HG03378 (cell line): ENCODE measurements at regions not wholly inside any gene's neighbourhood (a gene's known extent, or its start where the extent isn't known, plus 50 kb on each side); places are given as distances from the start of the nearest gene placed in this dataset.
"Not testable (repeated sequence)": the region's sequence is repeated elsewhere in the genome, so short reads cannot be mapped to it uniquely, and the experiment has no call there.

Source experiments
- ATAC-seq: cut with Tn5 transposase; IDR thresholded peaks from one replicate; pipeline ENCODE4 v1.9.1; 2021; ENCODE audit warnings: mild to moderate bottlenecking, moderate library complexity; ENCODE audit not compliant: unreplicated experiment

GRCh38 chr4:115678425-115678941, 565.1 kb upstream of the NDST4 start:
- ATAC-seq: no peak

GRCh38 chr4:115675719-115676118, 562.3 kb upstream of the NDST4 start:
- ATAC-seq: no peak

- no peak for ATAC-seq
Measured at GRCh38 chr4:115674485-115674884, 561.1 kb upstream of the NDST4 start.

- no peak for ATAC-seq
Measured at GRCh38 chr4:115671581-115671980, 558.2 kb upstream of the NDST4 start.

GRCh38 chr4:115670930-115671329, 557.5 kb upstream of the NDST4 start:
- no peak for ATAC-seq

GRCh38 chr4:115668396-115668795, 555.0 kb upstream of the NDST4 start:
- no peak for ATAC-seq

GRCh38 chr4:115664285-115664684, 550.9 kb upstream of the NDST4 start:
- ATAC-seq: no peak

GRCh38 chr4:115660465-115660864, 547.0 kb upstream of the NDST4 start:
- ATAC-seq: no peak

GRCh38 chr4:115657991-115658650, 544.7 kb upstream of the NDST4 start:
- ATAC-seq: no peak

GRCh38 chr4:115655626-115656025, 542.2 kb upstream of the NDST4 start:
- ATAC-seq: no peak

- no peak for ATAC-seq
Measured at GRCh38 chr4:115648786-115649185, 535.4 kb upstream of the NDST4 start.

GRCh38 chr4:115629270-115629669, 515.9 kb upstream of the NDST4 start:
- no peak for ATAC-seq

- ATAC-seq: no peak
Measured at GRCh38 chr4:115609631-115610030, 496.2 kb upstream of the NDST4 start.

GRCh38 chr4:115607311-115607710, 493.9 kb upstream of the NDST4 start:
- ATAC-seq: no peak

GRCh38 chr4:115596265-115597001, 483.0 kb upstream of the NDST4 start:
- no peak for ATAC-seq

- ATAC-seq: no peak
Measured at GRCh38 chr4:115580901-115581300, 467.5 kb upstream of the NDST4 start.

GRCh38 chr4:115575851-115576250, 462.4 kb upstream of the NDST4 start:
- ATAC-seq: no peak

- ATAC-seq: no peak
Measured at GRCh38 chr4:115562506-115562905, 449.1 kb upstream of the NDST4 start.

GRCh38 chr4:115548123-115548522, 434.7 kb upstream of the NDST4 start:
- no peak for ATAC-seq

- no peak for ATAC-seq
Measured at GRCh38 chr4:115537387-115537786, 424.0 kb upstream of the NDST4 start.

- ATAC-seq: no peak
Measured at GRCh38 chr4:115529126-115529525, 415.7 kb upstream of the NDST4 start.

- not testable (repeated sequence) for ATAC-seq
Measured at GRCh38 chr4:115519476-115519875, 406.1 kb upstream of the NDST4 start.
